Neural progenitor cell (in vitro differentiated cells): ENCODE measurements at regions not wholly inside any gene's neighbourhood (a gene's known extent, or its start where the extent isn't known, plus 50 kb on each side); places are given as distances from the start of the nearest gene placed in this dataset.

Experiments
- DNase-seq: peaks from one replicate; pipeline ENCODE4 v3.0.0-alpha.2; 2016; ENCODE audit warnings: low spot score
- H2AFZ ChIP-seq: fragments of 200-600 bp; sonication (generic); replicated peaks from 2 replicates; pipeline ENCODE4 v1.6.1; 2016; ENCODE audit warnings: antibody characterized with exemption
- H3F3A ChIP-seq: fragments of 200-600 bp; sonication (generic); 2 replicates; pipeline ENCODE4 v1.6.1; 2016; ENCODE audit warnings: antibody characterized with exemption, low read depth
- H3K27ac ChIP-seq: fragments of 200-600 bp; sonication (generic); 2 replicates; pipeline ENCODE4 v1.5.1; 2016; ENCODE audit warnings: mild to moderate bottlenecking
- H3K27me3 ChIP-seq: fragments of 200-600 bp; sonication (generic); 2 replicates; pipeline ENCODE4 v1.6.1; 2016; ENCODE audit warnings: mild to moderate bottlenecking, moderate library complexity
- H3K36me3 ChIP-seq: fragments of 200-600 bp; sonication (generic); 2 replicates; pipeline ENCODE4 v1.5.1; 2016
- H3K4me1 ChIP-seq: fragments of 200-600 bp; sonication (generic); 2 replicates; pipeline ENCODE4 v1.6.1; 2016; ENCODE audit warnings: mixed run types
- H3K4me2 ChIP-seq: fragments of 200-600 bp; sonication (generic); 2 replicates; pipeline ENCODE4 v1.6.1; 2016
- H3K4me3 ChIP-seq: fragments of 200-600 bp; sonication (generic); 2 replicates; pipeline ENCODE4 v1.5.1; 2016
- H3K79me2 ChIP-seq: fragments of 200-600 bp; sonication (generic); 2 replicates; pipeline ENCODE4 v1.6.1; 2016; ENCODE audit warnings: low read depth
- H3K9ac ChIP-seq: fragments of 200-600 bp; sonication (generic); 2 replicates; pipeline ENCODE4 v1.6.1; 2016
- H3K9me3 ChIP-seq: fragments of 200-600 bp; sonication (generic); 2 replicates; pipeline ENCODE4 v1.5.1; 2016; ENCODE audit warnings: low read depth
- H4K20me1 ChIP-seq: fragments of 200-600 bp; sonication (generic); 2 replicates; pipeline ENCODE4 v1.6.1; 2016; ENCODE audit warnings: low read depth
- H3K27ac Mint-ChIP-seq: 3 replicates; pipeline ENCODE4 v1.8.0; 2021; ENCODE audit warnings: mixed read lengths
- H3K27me3 Mint-ChIP-seq: 2 replicates; pipeline ENCODE4 v1.8.0; 2022; ENCODE audit warnings: low read depth, mild to moderate bottlenecking, inconsistent platforms, moderate library complexity, mixed read lengths; ENCODE audit not compliant: insufficient read depth
- H3K36me3 Mint-ChIP-seq: 3 replicates; pipeline ENCODE4 v1.8.0; 2021; ENCODE audit warnings: mixed read lengths
- H3K4me1 Mint-ChIP-seq: 3 replicates; pipeline ENCODE4 v1.8.0; 2021; ENCODE audit warnings: mixed read lengths
- H3K4me3 Mint-ChIP-seq: 3 replicates; pipeline ENCODE4 v1.8.0; 2021; ENCODE audit warnings: mild to moderate bottlenecking, moderate library complexity, mixed read lengths
- H3K9me3 Mint-ChIP-seq: 3 replicates; pipeline ENCODE4 v1.8.0; 2020; ENCODE audit warnings: mixed read lengths
- CTCF ChIP-seq: fragments of 200-600 bp; sonication (generic); IDR thresholded peaks from 2 replicates; pipeline ENCODE4 v1.5.1; 2017; ENCODE audit warnings: antibody characterized with exemption, mild to moderate bottlenecking
- EZH2 ChIP-seq: fragments of 200-600 bp; sonication (generic); IDR thresholded peaks from 2 replicates; pipeline ENCODE4 v1.6.1; 2017; ENCODE audit warnings: antibody characterized with exemption, mild to moderate bottlenecking, moderate library complexity
- EZH2phosphoT487 ChIP-seq: fragments of 200-600 bp; sonication (generic); IDR thresholded peaks from 2 replicates; pipeline ENCODE4 v1.6.1; 2017; ENCODE audit warnings: antibody characterized with exemption

GRCh38 chr16:63563819-63564505, 1527.7 kb upstream of the CDH8 start:
- H3K4me1 Mint-ChIP-seq: peaks cover 23% of the 10 kb centered on the region
- H3K4me3 Mint-ChIP-seq: no peak overlapping the region
- no peaks in the 10 kb centered on the region for H4K20me1 ChIP-seq

GRCh38 chr16:63553980-63554379, 1517.7 kb upstream of the CDH8 start:
- no peaks in the 10 kb centered on the region for H3K36me3 Mint-ChIP-seq
- no peak overlapping the region for H3K4me3 Mint-ChIP-seq
- no peak for TF ChIP-seq CTCF
- no peak for TF ChIP-seq EZH2
- no peak for TF ChIP-seq EZH2phosphoT487
- Histone ChIP-seq H3K4me1 (no peaks in the 10 kb centered on the region), H3K9me3 (no peaks in the 10 kb centered on the region), H3K27me3 (no peaks in the 10 kb centered on the region), H3K4me2 (no peak overlapping the region), H3K27ac (no peak overlapping the region), H3K79me2 (no peaks in the 10 kb centered on the region), H3F3A (no peaks in the 10 kb centered on the region), H4K20me1 (no peaks in the 10 kb centered on the region), H3K4me3 (no peak overlapping the region), H2AFZ (no peak overlapping the region), H3K36me3 (no peaks in the 10 kb centered on the region), H3K9ac (no peak overlapping the region)
- H3K9me3 Mint-ChIP-seq: peaks cover 6% of the 10 kb centered on the region
- no peaks in the 10 kb centered on the region for H3K27me3 Mint-ChIP-seq
- no peak for DNase-seq
- no peak overlapping the region for H3K27ac Mint-ChIP-seq
- H3K4me1 Mint-ChIP-seq: no peaks in the 10 kb centered on the region

More at GRCh38 chr16:63563819-63564505, 1527.7 kb upstream of the CDH8 start:
- no peak overlapping the region for H3K4me2 ChIP-seq
- H3K4me1 ChIP-seq: peaks cover 19% of the 10 kb centered on the region
- Mint-ChIP-seq H3K9me3 (peaks cover 24% of the 10 kb centered on the region), H3K36me3 (no peaks in the 10 kb centered on the region), H3K27ac (no peak overlapping the region), H3K27me3 (peaks cover 6% of the 10 kb centered on the region)
- no peak overlapping the region for H3K27ac ChIP-seq
- no peak overlapping the region for H3K4me3 ChIP-seq
- no peak for TF ChIP-seq EZH2phosphoT487
- no peak for TF ChIP-seq EZH2
- no peak for TF ChIP-seq CTCF
- H2AFZ ChIP-seq: no peak overlapping the region
- H3K79me2 ChIP-seq: no peaks in the 10 kb centered on the region
- H3K9me3 ChIP-seq: no peaks in the 10 kb centered on the region
- H3K36me3 ChIP-seq: no peaks in the 10 kb centered on the region
- no peaks in the 10 kb centered on the region for H3K27me3 ChIP-seq
- DNase-seq: no peak
- H3F3A ChIP-seq: no peaks in the 10 kb centered on the region
- no peak overlapping the region for H3K9ac ChIP-seq

GRCh38 chr16:63539276-63539675, 1503.0 kb upstream of the CDH8 start:
- no peak for DNase-seq
- H3K9me3 Mint-ChIP-seq: peaks cover 1% of the 10 kb centered on the region
- Histone ChIP-seq H2AFZ (no peak overlapping the region), H3K27me3 (no peaks in the 10 kb centered on the region), H3K9ac (no peak overlapping the region), H3K36me3 (no peaks in the 10 kb centered on the region), H3F3A (no peaks in the 10 kb centered on the region), H3K27ac (no peak overlapping the region), H3K4me2 (no peak overlapping the region), H4K20me1 (no peaks in the 10 kb centered on the region), H3K9me3 (no peaks in the 10 kb centered on the region), H3K4me1 (peaks cover 9% of the 10 kb centered on the region), H3K79me2 (no peaks in the 10 kb centered on the region), H3K4me3 (no peak overlapping the region)
- H3K27ac Mint-ChIP-seq: no peak overlapping the region
- no peaks in the 10 kb centered on the region for H3K36me3 Mint-ChIP-seq
- no peaks in the 10 kb centered on the region for H3K27me3 Mint-ChIP-seq
- H3K4me3 Mint-ChIP-seq: no peak overlapping the region
- TF ChIP-seq CTCF (no peak), EZH2phosphoT487 (no peak), EZH2 (no peak)
- H3K4me1 Mint-ChIP-seq: peaks cover 6% of the 10 kb centered on the region
